GM18505 (cell line): ENCODE measurements at regions not wholly inside any gene's neighbourhood (a gene's known extent, or its start where the extent isn't known, plus 50 kb on each side); places are given as distances from the start of the nearest gene placed in this dataset.
"Not testable (repeated sequence)": the region's sequence is repeated elsewhere in the genome, so short reads cannot be mapped to it uniquely, and the experiment has no call there.

Source experiments
- ATAC-seq: cut with Tn5 transposase; IDR thresholded peaks from one replicate; pipeline ENCODE4 v1.9.1; 2021; ENCODE audit not compliant: unreplicated experiment
- POLR2A ChIP-seq: IDR thresholded peaks from 4 replicates; pipeline ENCODE4 v1.6.1; 2011; ENCODE audit warnings: borderline replicate concordance; ENCODE audit not compliant: insufficient read depth, insufficient read length; ENCODE audit errors: extremely low read depth

- no peak for TF ChIP-seq POLR2A
- ATAC-seq, result no peak
Observed at GRCh38 chr6:11486959-11487358, 50.6 kb upstream of the TMEM170B start.

GRCh38 chr6:11486486-11486885 is 51.1 kb upstream of the TMEM170B start:
- no peak for ATAC-seq
- no peak for TF ChIP-seq POLR2A

GRCh38 chr6:11486051-11486450 is 51.5 kb upstream of the TMEM170B start:
- no peak for TF ChIP-seq POLR2A
- no peak for ATAC-seq

- no peak for ATAC-seq
- TF ChIP-seq POLR2A, result no peak
Observed at GRCh38 chr6:11485271-11485670, 52.3 kb upstream of the TMEM170B start.

GRCh38 chr6:11484441-11484840 is 53.1 kb upstream of the TMEM170B start:
- TF ChIP-seq POLR2A, result no peak
- ATAC-seq, result no peak

GRCh38 chr6:11482616-11483015 is 54.9 kb upstream of the TMEM170B start:
- no peak for ATAC-seq
- no peak for TF ChIP-seq POLR2A

GRCh38 chr6:11480541-11480940 is 57.0 kb upstream of the TMEM170B start:
- no peak for TF ChIP-seq POLR2A

GRCh38 chr6:11479296-11479695 is 58.3 kb upstream of the TMEM170B start:
- no peak for TF ChIP-seq POLR2A
- ATAC-seq, result no peak

More at GRCh38 chr6:11480541-11480940, 57.0 kb upstream of the TMEM170B start:
- no peak for ATAC-seq

GRCh38 chr6:11478586-11478985 is 59.0 kb upstream of the TMEM170B start:
- no peak for TF ChIP-seq POLR2A
- ATAC-seq, result no peak

GRCh38 chr6:11475016-11475415 is 62.5 kb upstream of the TMEM170B start:
- no peak for TF ChIP-seq POLR2A
- no peak for ATAC-seq

GRCh38 chr6:11473008-11473740 is 64.4 kb upstream of the TMEM170B start:
- no peak for ATAC-seq
- TF ChIP-seq POLR2A, result no peak

- no peak for TF ChIP-seq POLR2A
- ATAC-seq, result no peak
Observed at GRCh38 chr6:11471261-11471660, 66.3 kb upstream of the TMEM170B start.

GRCh38 chr6:11469684-11470083 is 67.9 kb upstream of the TMEM170B start:
- no peak for ATAC-seq
- no peak for TF ChIP-seq POLR2A

- not testable (repeated sequence) for ATAC-seq
Observed at GRCh38 chr6:11468271-11468670, 69.3 kb upstream of the TMEM170B start.

GRCh38 chr6:11467364-11467763 is 70.2 kb upstream of the TMEM170B start:
- ATAC-seq, result peak; percentile 73
- no peak for TF ChIP-seq POLR2A
